GM23338 (cell line): ENCODE measurements at regions not wholly inside any gene's neighbourhood (a gene's known extent, or its start where the extent isn't known, plus 50 kb on each side); places are given as distances from the start of the nearest gene placed in this dataset.

Source experiments
- CREB1 ChIP-seq: fragments of 250-450 bp; sonication (Bioruptor Pico); IDR thresholded peaks from 2 replicates; pipeline ENCODE4 v1.5.0; 2020; ENCODE audit warnings: low read depth, mild to moderate bottlenecking, moderate library complexity
- EZH2 ChIP-seq: fragments of 200-600 bp; sonication (generic); IDR thresholded peaks from one replicate; pipeline ENCODE4 v1.8.0; 2017; ENCODE audit warnings: antibody characterized with exemption, mild to moderate bottlenecking, low read depth; ENCODE audit not compliant: unreplicated experiment
- EZH2phosphoT487 ChIP-seq: fragments of 200-600 bp; sonication (generic); IDR thresholded peaks from one replicate; pipeline ENCODE4 v1.8.1; 2018; ENCODE audit warnings: antibody characterized with exemption; ENCODE audit not compliant: unreplicated experiment
- POLR2AphosphoS5 ChIP-seq: IDR thresholded peaks from 2 replicates; pipeline ENCODE4 v1.6.1; 2016; ENCODE audit warnings: antibody characterized with exemption, low read depth
- STAT1 ChIP-seq: IDR thresholded peaks from one replicate; pipeline ENCODE4 v1.6.1; 2016; ENCODE audit warnings: antibody characterized with exemption; ENCODE audit not compliant: unreplicated experiment
- ZNF114 ChIP-seq: fragments of 250-450 bp; sonication (Bioruptor Pico); IDR thresholded peaks from 2 replicates; pipeline ENCODE4 v1.5.0; 2020; ENCODE audit warnings: mild to moderate bottlenecking, moderate library complexity
- ZNF331 ChIP-seq: fragments of 250-450 bp; sonication (Bioruptor Pico); IDR thresholded peaks from 2 replicates; pipeline ENCODE4 v1.5.0; 2020; ENCODE audit warnings: low read depth, mild to moderate bottlenecking, moderate library complexity
- TF ChIP-seq, protein P1 (sequence below), 2 experiments: fragments of 200-600 bp in 1 of 2; sonication (generic) in 1 of 2; conservative IDR thresholded peaks; 2 replicates each; pipeline versions ENCODE4 v1.5.1 to v1.6.1; 2016 to 2017; ENCODE audit warnings: antibody characterized with exemption in 2 of 2, low read depth in 2 of 2, mild to moderate bottlenecking in 2 of 2, moderate library complexity in 1 of 2
- TF ChIP-seq, protein P2 (sequence below): IDR thresholded peaks from one replicate; pipeline ENCODE4 v1.6.1; 2018; ENCODE audit warnings: antibody characterized with exemption; ENCODE audit not compliant: unreplicated experiment

DNA sequence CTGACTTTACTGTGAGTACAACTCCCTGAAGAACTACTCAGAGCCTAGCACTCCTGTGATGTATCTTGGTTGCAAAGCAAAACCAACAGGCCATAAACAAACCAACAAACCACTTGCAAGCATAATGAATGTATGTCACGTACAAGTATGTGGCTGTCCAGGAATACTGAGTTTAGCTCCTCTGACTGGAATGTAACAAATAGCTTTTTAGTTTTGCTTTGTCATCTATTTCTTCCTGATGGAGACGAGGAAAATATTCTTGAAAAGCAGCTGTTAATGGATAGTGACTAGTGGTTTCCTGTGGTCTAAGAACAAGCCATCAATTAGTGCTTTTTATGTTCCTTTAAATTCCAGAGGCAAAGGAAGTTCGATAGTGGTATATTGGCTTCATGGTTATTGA lies 101.9 kb upstream of the LY86 start:
- TF ChIP-seq, protein P1, sequence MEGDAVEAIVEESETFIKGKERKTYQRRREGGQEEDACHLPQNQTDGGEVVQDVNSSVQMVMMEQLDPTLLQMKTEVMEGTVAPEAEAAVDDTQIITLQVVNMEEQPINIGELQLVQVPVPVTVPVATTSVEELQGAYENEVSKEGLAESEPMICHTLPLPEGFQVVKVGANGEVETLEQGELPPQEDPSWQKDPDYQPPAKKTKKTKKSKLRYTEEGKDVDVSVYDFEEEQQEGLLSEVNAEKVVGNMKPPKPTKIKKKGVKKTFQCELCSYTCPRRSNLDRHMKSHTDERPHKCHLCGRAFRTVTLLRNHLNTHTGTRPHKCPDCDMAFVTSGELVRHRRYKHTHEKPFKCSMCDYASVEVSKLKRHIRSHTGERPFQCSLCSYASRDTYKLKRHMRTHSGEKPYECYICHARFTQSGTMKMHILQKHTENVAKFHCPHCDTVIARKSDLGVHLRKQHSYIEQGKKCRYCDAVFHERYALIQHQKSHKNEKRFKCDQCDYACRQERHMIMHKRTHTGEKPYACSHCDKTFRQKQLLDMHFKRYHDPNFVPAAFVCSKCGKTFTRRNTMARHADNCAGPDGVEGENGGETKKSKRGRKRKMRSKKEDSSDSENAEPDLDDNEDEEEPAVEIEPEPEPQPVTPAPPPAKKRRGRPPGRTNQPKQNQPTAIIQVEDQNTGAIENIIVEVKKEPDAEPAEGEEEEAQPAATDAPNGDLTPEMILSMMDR (conservative IDR thresholded peaks at IDR 0.05; ENCODE audit: low read depth in 2 of 2) = no peak
- TF ChIP-seq EZH2 (no peak), CREB1 (no peak), ZNF331 (CRISPR knock-in tag) (no peak), STAT1 (no peak), EZH2phosphoT487 (no peak), POLR2AphosphoS5 (no peak), ZNF114 (CRISPR knock-in tag) (no peak)
- TF ChIP-seq, protein P2, sequence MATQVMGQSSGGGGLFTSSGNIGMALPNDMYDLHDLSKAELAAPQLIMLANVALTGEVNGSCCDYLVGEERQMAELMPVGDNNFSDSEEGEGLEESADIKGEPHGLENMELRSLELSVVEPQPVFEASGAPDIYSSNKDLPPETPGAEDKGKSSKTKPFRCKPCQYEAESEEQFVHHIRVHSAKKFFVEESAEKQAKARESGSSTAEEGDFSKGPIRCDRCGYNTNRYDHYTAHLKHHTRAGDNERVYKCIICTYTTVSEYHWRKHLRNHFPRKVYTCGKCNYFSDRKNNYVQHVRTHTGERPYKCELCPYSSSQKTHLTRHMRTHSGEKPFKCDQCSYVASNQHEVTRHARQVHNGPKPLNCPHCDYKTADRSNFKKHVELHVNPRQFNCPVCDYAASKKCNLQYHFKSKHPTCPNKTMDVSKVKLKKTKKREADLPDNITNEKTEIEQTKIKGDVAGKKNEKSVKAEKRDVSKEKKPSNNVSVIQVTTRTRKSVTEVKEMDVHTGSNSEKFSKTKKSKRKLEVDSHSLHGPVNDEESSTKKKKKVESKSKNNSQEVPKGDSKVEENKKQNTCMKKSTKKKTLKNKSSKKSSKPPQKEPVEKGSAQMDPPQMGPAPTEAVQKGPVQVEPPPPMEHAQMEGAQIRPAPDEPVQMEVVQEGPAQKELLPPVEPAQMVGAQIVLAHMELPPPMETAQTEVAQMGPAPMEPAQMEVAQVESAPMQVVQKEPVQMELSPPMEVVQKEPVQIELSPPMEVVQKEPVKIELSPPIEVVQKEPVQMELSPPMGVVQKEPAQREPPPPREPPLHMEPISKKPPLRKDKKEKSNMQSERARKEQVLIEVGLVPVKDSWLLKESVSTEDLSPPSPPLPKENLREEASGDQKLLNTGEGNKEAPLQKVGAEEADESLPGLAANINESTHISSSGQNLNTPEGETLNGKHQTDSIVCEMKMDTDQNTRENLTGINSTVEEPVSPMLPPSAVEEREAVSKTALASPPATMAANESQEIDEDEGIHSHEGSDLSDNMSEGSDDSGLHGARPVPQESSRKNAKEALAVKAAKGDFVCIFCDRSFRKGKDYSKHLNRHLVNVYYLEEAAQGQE = no peak
